SKM-1 (cell line): ENCODE measurements at regions not wholly inside any gene's neighbourhood (a gene's known extent, or its start where the extent isn't known, plus 50 kb on each side); places are given as distances from the start of the nearest gene placed in this dataset.
"Not testable (repeated sequence)": the region's sequence is repeated elsewhere in the genome, so short reads cannot be mapped to it uniquely, and the experiment has no call there.

ENCODE experiments used
- DNase-seq: peaks from one replicate; lab custom pipeline; 2025; ENCODE audit not compliant: unreplicated experiment; lab: John Stamatoyannopoulos, UW

DNA sequence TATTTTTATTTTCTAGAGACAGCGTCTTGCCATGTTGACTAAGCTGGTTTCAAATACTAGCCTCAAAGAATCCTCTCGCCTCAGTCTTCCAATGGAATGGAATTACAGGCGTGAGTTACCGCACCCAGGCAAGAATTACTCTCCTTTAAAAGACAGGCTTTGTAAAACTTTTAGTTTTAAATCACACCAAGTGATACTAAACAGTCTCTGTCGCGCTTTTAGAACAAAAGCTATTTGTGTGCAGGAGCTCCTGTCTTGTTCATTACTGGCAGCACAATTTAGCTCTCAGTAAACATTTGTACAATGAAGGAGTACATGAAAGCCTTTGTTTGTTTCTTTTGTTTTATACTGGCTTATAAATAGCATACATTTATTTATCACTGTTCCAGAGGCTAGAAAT, 1719.2 kb upstream of the PIK3C3 start:
- no peak for DNase-seq

DNA sequence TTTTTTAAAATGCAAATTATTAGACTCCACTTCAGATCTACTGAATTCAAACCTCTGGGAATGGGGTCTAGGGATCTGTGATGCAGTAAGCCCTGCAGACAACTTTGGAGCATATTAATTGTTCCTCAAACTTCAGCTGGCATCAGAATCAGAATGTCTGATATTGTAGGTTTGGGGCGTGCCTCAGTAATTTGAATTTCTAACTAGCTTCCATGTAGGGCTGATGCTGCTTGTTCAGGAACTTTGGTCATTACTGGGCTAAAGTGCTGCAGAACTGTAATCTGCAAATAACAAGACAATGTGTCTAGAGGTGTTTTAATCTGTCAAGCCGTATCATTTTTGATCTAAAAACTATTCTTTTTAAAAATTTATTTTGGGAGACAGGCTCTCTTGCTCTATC, 1719.7 kb upstream of the PIK3C3 start:
- DNase-seq: no peak

GRCh38 chr18:40233931-40234616, 1721.0 kb upstream of the PIK3C3 start:
- DNase-seq: no peak

- no peak for DNase-seq
Measured at GRCh38 chr18:40222776-40223175, 1732.3 kb upstream of the PIK3C3 start.

DNA sequence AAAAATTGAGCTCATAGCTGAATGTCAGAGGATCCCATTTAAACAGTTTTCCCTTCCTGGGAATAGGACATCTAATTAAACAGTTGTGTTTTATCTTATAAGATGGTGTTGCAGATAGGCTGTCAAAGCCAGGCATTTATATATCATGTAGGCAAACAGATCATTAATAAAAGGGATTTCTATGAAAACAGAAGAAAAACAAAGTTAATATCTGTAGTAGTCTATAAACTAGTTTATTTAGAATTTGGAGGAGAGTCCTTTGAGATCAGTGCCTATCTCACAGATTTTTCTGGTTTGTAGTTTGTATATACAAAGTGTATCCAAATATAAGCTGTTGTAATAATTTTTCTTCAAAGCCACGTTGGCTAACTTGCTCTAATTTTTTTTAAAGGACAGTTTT, 1738.2 kb upstream of the PIK3C3 start:
- no peak for DNase-seq

DNA sequence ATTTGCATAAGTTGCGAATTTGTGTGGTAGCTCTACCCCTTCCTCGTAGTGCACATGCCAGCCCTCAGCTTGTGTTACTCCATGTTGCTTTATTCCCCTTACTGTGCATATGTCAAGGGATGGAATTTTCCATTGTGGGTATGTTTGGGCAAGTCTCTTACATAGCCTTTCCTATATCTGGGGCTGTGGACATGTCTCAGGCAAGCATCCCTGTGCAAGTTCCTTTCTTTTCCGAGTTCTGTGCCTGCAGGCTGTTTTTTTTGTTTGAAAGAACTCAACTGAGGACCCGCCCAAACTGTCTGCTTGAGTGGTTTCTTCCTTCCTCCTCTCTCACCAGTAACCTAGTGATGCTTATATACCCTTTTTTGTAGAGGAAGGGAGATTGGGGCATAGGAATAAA, 1739.1 kb upstream of the PIK3C3 start:
- DNase-seq: no peak

DNA sequence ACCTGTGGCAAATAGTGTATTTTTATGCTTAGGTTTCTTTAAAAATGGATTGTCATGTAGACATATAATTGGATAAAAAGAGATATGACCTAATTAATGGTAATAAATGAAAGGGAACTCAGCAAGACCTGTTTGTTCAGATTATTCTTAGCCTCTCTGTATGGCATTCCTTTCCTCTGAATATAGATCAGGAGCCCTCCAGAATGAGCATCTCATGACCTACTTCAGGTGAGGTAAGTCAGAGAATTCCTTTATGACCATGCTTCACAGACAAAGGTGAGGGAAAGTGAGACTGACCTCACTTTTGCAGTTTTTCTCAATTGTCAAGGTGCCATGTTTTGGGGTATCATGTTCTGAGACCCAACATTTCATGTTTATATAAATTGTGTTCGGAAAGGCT, 1744.3 kb upstream of the PIK3C3 start:
- DNase-seq: no peak

DNA sequence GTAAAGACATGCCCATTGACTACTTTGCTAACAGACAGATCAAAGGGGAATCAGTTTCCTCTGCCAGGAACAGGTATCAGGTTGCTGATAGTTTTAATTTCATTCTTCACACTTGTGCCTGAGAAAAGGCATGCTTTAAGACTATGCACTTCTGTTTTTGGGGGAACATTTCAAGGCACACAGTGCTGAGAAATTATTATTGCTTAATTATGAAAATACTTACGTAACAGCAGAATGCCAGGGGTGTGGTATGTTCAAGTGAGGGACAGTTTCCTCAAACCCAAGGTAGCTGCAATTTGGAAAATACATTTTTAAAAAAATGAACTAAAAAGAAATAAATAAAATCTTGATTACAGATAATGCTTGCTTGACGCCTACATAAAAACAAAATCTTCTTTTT, 1746.1 kb upstream of the PIK3C3 start:
- DNase-seq: peak; percentile 29

DNA sequence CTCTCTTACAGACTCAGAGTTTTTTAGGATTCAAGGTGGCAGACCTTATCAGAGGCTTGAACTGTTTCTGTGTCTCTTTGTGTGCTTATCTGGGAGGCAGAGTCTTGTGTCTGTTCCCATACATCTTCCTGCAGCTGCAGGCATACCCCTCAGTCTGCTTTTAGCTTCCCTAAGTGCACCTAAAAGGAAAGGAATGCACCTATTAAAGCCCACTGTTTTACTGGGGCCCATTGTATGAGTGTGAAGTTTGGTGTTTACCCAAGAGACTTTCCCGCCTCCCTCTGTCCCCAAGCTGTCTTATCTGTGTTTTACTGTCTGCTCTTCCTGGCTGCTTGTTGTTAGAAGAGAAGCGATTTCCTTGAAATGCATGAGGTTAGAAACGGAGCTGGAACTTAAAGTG, 1757.3 kb upstream of the PIK3C3 start:
- DNase-seq: no peak

DNA sequence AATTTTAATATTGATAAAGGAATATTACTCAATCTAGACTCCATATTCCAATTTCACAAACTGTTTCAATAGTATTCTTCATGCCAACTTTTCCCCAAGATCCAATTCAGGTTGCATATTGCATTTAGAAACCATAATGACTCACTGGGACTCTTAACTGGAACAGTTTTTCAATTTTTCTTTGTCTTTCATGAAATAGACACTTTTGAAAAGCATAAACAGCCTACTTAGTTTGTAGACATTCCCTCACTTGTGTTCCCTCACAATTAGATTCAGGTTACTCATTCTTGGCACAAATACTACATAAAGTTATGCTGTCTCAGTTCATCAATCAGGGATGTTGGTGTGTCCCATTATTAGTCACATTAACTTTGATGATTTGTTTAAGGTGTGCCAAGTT, 1768.4 kb upstream of the PIK3C3 start:
- no peak for DNase-seq

GRCh38 chr18:40179729-40180461, 1775.1 kb upstream of the PIK3C3 start:
- no peak for DNase-seq

GRCh38 chr18:40168026-40168425, 1787.0 kb upstream of the PIK3C3 start:
- no peak for DNase-seq

DNA sequence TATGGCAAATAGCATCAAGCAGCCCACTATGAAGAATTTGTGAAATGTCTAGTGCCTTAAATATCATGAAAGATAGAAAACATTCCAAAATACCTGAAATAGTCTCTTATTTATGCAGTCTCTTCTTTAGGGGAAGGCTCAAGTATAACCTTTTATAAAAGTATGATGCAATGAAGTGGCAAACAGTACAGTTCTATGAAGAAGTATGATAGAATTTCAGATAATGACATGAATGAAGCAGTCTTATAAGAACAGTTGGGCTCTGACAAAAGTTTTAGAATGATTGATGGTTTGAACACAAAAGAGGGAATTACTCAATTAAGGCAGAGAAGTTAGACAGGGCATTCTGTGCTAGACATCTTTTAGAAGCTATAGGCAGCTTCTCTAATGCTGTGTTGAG, 1791.8 kb upstream of the PIK3C3 start:
- DNase-seq: no peak

DNA sequence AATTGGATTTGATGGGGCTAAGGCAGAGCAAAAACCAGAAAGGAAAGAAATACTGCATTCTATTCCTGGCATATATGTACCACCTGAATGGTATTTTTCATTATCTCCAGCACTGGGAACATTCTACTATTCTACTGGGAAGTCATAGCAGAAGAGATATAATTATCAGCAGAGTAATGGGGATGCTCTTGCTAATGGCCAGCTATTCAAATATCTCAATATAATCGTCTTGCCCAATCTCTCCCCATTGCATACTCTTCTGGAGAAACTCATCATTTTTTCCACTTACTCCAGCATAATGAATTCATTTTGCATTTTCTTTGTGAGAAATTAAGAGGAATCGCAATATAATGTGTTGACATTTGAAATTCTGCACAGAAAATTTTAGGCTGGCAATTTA, 1794.7 kb upstream of the PIK3C3 start:
- DNase-seq: no peak

DNA sequence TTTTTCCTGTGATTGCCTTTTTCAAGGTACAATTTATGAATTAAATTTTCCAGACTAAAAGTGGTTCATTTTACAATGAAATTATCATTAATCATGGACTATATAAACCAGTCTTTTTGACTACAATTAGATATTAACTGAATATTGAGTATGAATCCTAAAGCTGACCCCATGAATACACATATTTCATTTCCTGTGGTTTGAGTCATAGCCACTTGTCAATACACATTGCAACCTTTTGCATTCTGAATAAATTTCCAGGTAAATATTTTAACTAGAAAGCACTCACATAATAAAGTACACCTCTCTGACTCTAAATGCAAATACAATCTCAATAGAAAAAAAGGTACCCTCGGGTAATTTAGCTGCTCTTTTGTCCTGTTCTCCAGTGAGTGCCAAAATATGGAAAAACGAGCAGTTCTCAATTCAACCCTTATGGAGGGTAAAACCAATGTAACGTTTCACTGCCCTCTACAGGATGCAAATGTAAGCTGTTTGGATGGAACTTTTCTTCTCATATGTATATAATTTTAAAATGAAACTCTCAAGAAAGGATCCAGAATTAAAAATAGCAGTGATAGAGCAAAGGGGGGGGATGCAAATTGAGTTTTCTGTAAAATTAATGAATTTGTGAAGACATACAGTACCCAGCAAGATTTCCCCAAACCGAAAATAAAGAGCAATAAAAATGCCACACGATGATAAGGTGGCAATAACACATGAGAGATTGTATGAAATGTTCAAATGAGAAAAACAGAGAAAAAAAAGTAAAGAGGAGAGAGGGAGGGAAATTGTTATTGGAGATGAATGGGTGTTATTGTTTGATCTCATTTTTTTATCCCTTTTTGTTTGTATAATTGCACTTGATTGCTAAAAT, 1795.7 kb upstream of the PIK3C3 start:
- peak; percentile 10 for DNase-seq

GRCh38 chr18:40157120-40157519, 1797.9 kb upstream of the PIK3C3 start:
- no peak for DNase-seq

- DNase-seq: no peak
Measured at GRCh38 chr18:40152859-40153258, 1802.2 kb upstream of the PIK3C3 start.

DNA sequence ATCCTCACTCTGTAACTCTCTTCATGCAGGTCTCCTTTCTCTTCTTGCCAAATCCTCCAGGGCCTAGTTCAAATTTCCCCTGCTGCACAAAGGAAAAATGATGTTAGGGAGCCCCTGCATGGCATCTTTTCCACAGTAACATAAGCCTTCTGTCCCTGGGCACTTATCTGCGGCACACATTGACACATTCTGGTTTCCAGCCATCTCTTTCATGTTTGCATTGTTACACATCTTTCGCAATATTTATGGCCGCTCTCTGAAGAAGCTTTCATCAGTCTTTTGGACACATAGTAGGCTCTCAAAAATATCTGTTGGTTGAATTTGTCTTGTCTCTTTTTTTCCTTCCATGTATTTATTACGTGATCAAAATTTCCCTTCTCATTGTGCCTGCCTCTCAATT, 1806.1 kb upstream of the PIK3C3 start:
- no peak for DNase-seq

DNA sequence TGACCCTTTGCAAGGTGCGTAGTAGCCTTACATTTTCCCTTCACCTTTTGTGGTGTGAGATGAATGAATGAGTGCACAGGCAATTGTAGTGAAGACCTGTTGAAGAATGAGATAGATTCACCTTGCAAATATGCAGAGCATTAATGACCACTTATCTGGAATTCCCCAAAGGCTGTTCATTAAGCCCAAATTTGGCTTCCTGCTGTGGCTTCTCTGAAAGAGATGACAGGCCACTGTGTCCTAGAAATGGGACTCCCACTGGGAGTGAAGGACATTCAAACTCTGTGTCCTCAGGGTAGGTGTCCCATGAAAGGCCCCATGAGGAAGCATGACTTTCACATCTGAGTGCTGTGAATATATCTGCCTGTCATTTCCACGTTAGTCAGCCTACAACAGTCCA, 1821.8 kb upstream of the PIK3C3 start:
- DNase-seq: no peak

DNA sequence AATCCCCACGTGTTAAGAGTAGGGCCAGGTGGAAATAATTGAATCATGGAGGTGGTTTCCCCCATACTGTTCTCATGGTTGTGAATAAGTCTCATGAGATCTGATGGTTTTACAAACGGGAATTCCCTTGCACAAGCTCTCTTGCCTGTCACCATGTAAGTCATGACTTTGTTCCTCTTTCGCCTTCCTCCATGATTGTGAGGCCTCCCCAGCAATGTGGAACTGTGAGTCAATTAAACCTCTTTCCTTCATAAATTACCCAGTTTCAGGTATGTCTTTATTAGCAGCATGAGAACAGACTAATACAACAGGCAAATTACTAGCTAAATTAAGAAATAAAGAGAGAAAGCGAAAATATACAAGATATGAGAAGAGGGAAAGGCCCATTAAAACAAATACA, 1822.6 kb upstream of the PIK3C3 start:
- DNase-seq: not testable (repeated sequence)

- no peak for DNase-seq
Measured at GRCh38 chr18:40124107-40124506, 1830.9 kb upstream of the PIK3C3 start.
